ENCODE measurements at regions not wholly inside any gene's neighbourhood (a gene's known extent, or its start where the extent isn't known, plus 50 kb on each side); places are given as distances from the start of the nearest gene placed in this dataset.

- Histone ChIP-seq H3K27me3 (ENCODE audit: insufficient read depth, low read length) (no peaks in the 10 kb centered on the region), H3K9me2 (ENCODE audit: insufficient read depth) (no peaks in the 10 kb centered on the region), H3K4me3 (replicated peaks in 1 of 2; ENCODE audit: low read depth in 1 of 2, low read length in 2 of 2) (no peak overlapping the region), H3K4me2 (ENCODE audit: low read length) (no peak overlapping the region), H4K20me1 (ENCODE audit: insufficient read depth) (no peaks in the 10 kb centered on the region), H3K9me3 (ENCODE audit: control insufficient read depth in 1 of 2, insufficient read depth in 1 of 2, low read depth in 1 of 2, low read length in 2 of 2) (no peaks in the 10 kb centered on the region), H3K9ac (ENCODE audit: low read length) (no peak overlapping the region), H3K27ac (ENCODE audit: low read depth, low read length) (no peak overlapping the region), H3K4me1 (ENCODE audit: control insufficient read depth in 1 of 2, insufficient read depth in 2 of 2, low read length in 2 of 2) (0 out of 4 replicates have a peak, but pooled peaks cover 0 to 3% of the 10 kb centered on the region in 2 experiments), H3K79me2 (ENCODE audit: insufficient read depth, low read length) (no peaks in the 10 kb centered on the region), H2AFZ (ENCODE audit: low read depth, low read length, poor library complexity, severe bottlenecking) (no peak overlapping the region), H3K36me3 (ENCODE audit: control insufficient read depth in 1 of 2, insufficient read depth in 2 of 2, low read length in 2 of 2) (no peaks in the 10 kb centered on the region)
- no TSS peak for BruUV-seq (replicated peaks)
- ATAC-seq = no peak
- ChIA-PET RAD21 (ENCODE audit: low non-redundant PET in 1 of 2, low total read pairs in 2 of 2, uncharacterized antibody in 2 of 2, unreplicated experiment in 2 of 2) (no interaction called here), POLR2A (no interaction called here), CTCF (no interaction called here)
- intact Hi-C loops (cut with micrococcal nuclease) = no loop called here
- no peak for TF ChIP-seq FOSL1 (IDR thresholded peaks at IDR 0.05; ENCODE audit: low read depth)
- no peak for TF ChIP-seq EGR1 (IDR thresholded peaks at IDR 0.05; ENCODE audit: low read depth)
- TF ChIP-seq POLR2AphosphoS5 (IDR thresholded peaks at IDR 0.05; ENCODE audit: low read depth, low read length) = no peak
- TF ChIP-seq RAD21 (IDR thresholded peaks at IDR 0.05; ENCODE audit: low read depth) = no peak
- TF ChIP-seq EZH2 (IDR thresholded peaks at IDR 0.05) = no peak
- TF ChIP-seq POLR2A (IDR thresholded peaks at IDR 0.05; ENCODE audit: borderline replicate concordance, extremely low read depth, insufficient read depth, insufficient read length) = no peak
- TF ChIP-seq ZNF274 (IDR thresholded peaks at IDR 0.05; ENCODE audit: low read depth, low read length) = no peak
- no peak for TF ChIP-seq TCF7L2 (IDR thresholded peaks at IDR 0.05; ENCODE audit: borderline replicate concordance, extremely low read depth, insufficient read depth, insufficient read length)
- TF ChIP-seq ZFX (IDR thresholded peaks at IDR 0.05) = no peak
- no peak for TF ChIP-seq SRF (IDR thresholded peaks at IDR 0.05; ENCODE audit: low read depth)
- no peak for TF ChIP-seq REST (IDR thresholded peaks at IDR 0.05; ENCODE audit: low read depth)
- no peak for TF ChIP-seq ZBTB33 (IDR thresholded peaks at IDR 0.05; ENCODE audit: extremely low read depth, insufficient replicate concordance, low read length)
- TF ChIP-seq, protein P1, sequence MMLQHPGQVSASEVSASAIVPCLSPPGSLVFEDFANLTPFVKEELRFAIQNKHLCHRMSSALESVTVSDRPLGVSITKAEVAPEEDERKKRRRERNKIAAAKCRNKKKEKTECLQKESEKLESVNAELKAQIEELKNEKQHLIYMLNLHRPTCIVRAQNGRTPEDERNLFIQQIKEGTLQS (IDR thresholded peaks at IDR 0.05) = no peak
- no peak for TF ChIP-seq CTCF (IDR thresholded peaks at IDR 0.05 in 2 of 3, conservative IDR thresholded peaks at IDR 0.05 in 1 of 3; ENCODE audit: borderline replicate concordance in 1 of 3, insufficient read depth in 1 of 3, low read depth in 2 of 3, low read length in 2 of 3)
- TF ChIP-seq, protein P2, sequence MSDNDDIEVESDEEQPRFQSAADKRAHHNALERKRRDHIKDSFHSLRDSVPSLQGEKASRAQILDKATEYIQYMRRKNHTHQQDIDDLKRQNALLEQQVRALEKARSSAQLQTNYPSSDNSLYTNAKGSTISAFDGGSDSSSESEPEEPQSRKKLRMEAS (IDR thresholded peaks at IDR 0.05) = no peak
- no peak for DNase-seq (ENCODE audit: low read depth, low spot score)
Measured at GRCh38 chr9:107972346-107972745, 482.8 kb upstream of the KLF4 start.

Measured in HCT116 (cell line).